Kidney (tissue), 13 donors: ENCODE measurements at regions not wholly inside any gene's neighbourhood (a gene's known extent, or its start where the extent isn't known, plus 50 kb on each side); places are given as distances from the start of the nearest gene placed in this dataset.

Source experiments
- DNase-seq, 5 donors: peaks; one replicate each; pipeline ENCODE4 v3.0.0-alpha.2; 2013 to 2020
- FAIRE-seq: peaks from 2 replicates; lab custom pipeline; 2012; peaks lifted over from hg19 to GRCh38; lab: Jason Lieb, UNC
- H3K27ac ChIP-seq, 2 donors: one replicate each; pipeline ENCODE4 v1.7.0; 2013; ENCODE audit warnings: low read depth in 2 of 2, low read length in 2 of 2, inconsistent platforms in 1 of 2
- H3K27me3 ChIP-seq: one replicate; pipeline ENCODE4 v1.7.1; 2013; ENCODE audit warnings: low read length, inconsistent platforms; ENCODE audit not compliant: control insufficient read depth, insufficient read depth
- H3K36me3 ChIP-seq, 3 donors: one replicate each; pipeline versions ENCODE4 v1.7.0 to v1.7.1; 2013; ENCODE audit warnings: low read length in 3 of 3, control low read depth in 1 of 3, inconsistent platforms in 1 of 3; ENCODE audit not compliant: insufficient read depth in 3 of 3, control insufficient read depth in 2 of 3
- H3K4me1 ChIP-seq, 3 donors: one replicate each; pipeline versions ENCODE4 v1.7.0 to v1.7.1; 2013; ENCODE audit warnings: low read length in 3 of 3, inconsistent platforms in 1 of 3, low read depth in 1 of 3; ENCODE audit not compliant: control insufficient read depth in 2 of 3, insufficient read depth in 2 of 3
- H3K4me3 ChIP-seq, 3 donors: one replicate each; pipeline versions ENCODE4 v1.7.0 to v1.8.1; 2013; ENCODE audit warnings: low read length in 3 of 3, control low read depth in 1 of 3, inconsistent platforms in 1 of 3
- H3K9ac ChIP-seq, 3 donors: one replicate each; pipeline versions ENCODE4 v1.7.0 to v1.7.1; 2013; ENCODE audit warnings: low read length in 3 of 3, control low read depth in 1 of 3, inconsistent platforms in 1 of 3
- H3K9me3 ChIP-seq, 3 donors: one replicate each; pipeline versions ENCODE4 v1.7.0 to v1.7.1; 2013; ENCODE audit warnings: low read length in 3 of 3, control low read depth in 1 of 3, inconsistent platforms in 1 of 3; ENCODE audit not compliant: control insufficient read depth in 2 of 3, insufficient read depth in 1 of 3
- CTCF ChIP-seq: IDR thresholded peaks from 3 replicates; pipeline ENCODE4 v1.5.1; 2012; ENCODE audit warnings: mild to moderate bottlenecking, moderate library complexity, borderline replicate concordance; ENCODE audit not compliant: insufficient read depth; ENCODE audit errors: extremely low read depth
- intact Hi-C: fragments of 100-400 bp; cut with DNase I; formaldehyde crosslinking; loops from one replicate; pipeline ENCODE4 v1.11.1; 2022
- donor health status: control.
- donor health status: control.
- donor health status: control.
- donor health status: control.
- donor health status: control.
- donor health status: DM: yes; HTN: yes; CAD: no.
- donor health status: Normal renal cell carcinoma (clear cell type).

- Histone ChIP-seq H3K27me3 (no peaks in the 10 kb centered on the region), H3K4me1 (no peaks in the 10 kb centered on the region), H3K9ac (no peak overlapping the region), H3K36me3 (no peaks in the 10 kb centered on the region), H3K4me3 (no peak overlapping the region), H3K27ac (no peak overlapping the region), H3K9me3 (peaks cover 0 to 3% (median 0%) of the 10 kb centered on the region in 3 donors)
- no peak for TF ChIP-seq CTCF
- DNase-seq, result peak in 2 of 5 donors; percentile 19 to 25
- FAIRE-seq, result no peak
- intact Hi-C loops, result no loop called here
These were observed 164.8 kb downstream of the PPIAL4G start for GRCh38 chr1:148318123-148318903.

DNA sequence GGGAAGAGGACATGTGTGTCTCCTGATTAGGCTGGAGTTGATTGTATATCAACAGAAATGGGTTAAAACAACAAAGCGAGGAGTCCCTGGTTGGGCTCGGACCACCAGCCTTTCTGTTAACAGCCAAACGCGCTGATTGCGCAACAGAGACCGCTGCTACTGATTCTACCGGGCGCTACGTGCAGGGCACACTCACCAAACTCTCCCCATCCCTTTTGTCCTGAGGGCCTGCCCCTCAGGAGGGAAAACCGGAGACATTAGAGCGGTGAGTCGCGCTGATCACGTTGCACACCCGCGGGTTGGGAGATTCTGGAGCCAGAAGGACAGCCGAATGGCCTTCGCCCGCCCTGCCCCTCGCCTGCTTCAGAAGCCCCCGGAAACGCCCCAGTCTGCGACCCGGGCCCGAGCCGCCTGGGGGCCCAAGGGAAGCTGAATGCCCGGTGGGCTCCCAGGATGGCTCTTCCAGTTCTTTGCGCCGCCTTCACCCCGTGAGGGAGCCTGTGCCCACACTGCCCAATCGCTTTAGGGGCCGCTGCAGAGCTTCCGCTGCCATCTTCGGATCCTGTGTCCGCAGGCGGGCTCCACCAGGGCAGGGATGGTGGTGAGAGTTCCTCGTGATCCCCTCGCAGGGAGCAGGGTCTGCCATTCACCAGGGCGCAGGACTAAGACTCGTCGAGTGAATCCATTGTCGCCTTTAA lies 165.4 kb upstream of the NBPF11 start:
- no peak overlapping the region for H3K4me3 ChIP-seq
- no peak overlapping the region for H3K27ac ChIP-seq
- FAIRE-seq (no peak), DNase-seq (peak in 1 of 5 donors; percentile 8)
- H3K36me3 ChIP-seq, result no peaks in the 10 kb centered on the region
- no peak for TF ChIP-seq CTCF
- intact Hi-C loops, result no loop called here
- no peaks in the 10 kb centered on the region for H3K27me3 ChIP-seq
- no peaks in the 10 kb centered on the region for H3K4me1 ChIP-seq
- H3K9ac ChIP-seq, result no peak overlapping the region
- H3K9me3 ChIP-seq, result peaks cover 0 to 3% (median 0%) of the 10 kb centered on the region in 3 donors

DNA sequence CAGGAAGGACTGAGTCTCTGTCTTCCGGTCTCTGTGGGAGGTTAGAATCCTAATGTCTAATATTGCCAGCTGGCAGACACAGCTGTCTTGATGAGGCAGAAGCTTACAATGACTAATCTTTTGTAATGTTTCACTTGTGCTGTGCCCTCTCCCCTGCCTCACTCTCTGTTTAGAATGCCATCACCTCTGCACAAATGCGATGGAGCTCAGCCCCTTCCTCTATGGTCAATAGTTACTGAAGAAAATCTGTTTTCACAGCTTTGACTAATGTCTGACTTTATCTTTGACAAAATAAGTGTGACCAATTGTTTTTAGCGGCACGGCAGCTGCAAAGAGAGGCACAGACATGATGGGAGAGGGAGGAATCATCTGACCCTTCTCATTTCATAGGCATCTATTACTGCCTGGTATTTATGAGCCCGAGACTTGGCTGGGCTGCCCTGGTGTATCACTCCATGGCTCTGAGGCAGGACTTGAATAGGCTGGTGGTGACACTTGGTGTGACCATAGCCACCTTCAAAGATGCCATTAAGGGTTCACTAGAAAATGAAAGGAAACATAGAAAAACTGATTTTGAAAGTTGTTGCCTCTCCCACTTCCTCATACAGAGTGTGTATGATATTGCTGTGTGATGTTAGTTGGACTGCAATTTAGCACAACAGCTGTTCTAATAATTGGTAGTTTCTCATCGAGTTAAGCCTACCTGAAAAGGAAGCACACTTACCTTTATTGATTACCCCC lies 163.2 kb upstream of the NBPF11 start:
- no peaks in the 10 kb centered on the region for H3K36me3 ChIP-seq
- H3K4me1 ChIP-seq, result no peaks in the 10 kb centered on the region
- H3K27me3 ChIP-seq, result no peaks in the 10 kb centered on the region
- H3K4me3 ChIP-seq, result no peak overlapping the region
- no peak for DNase-seq
- no peak overlapping the region for H3K9ac ChIP-seq
- no peak for FAIRE-seq
- peaks cover 0 to 2% (median 0%) of the 10 kb centered on the region in 3 donors for H3K9me3 ChIP-seq
- TF ChIP-seq CTCF, result no peak
- H3K27ac ChIP-seq, result no peak overlapping the region
- intact Hi-C loops, result no loop called here
